GM12873 (cell line): ENCODE measurements at regions not wholly inside any gene's neighbourhood (a gene's known extent, or its start where the extent isn't known, plus 50 kb on each side); places are given as distances from the start of the nearest gene placed in this dataset.

Source experiments
- CTCF ChIP-seq: IDR thresholded peaks from 2 replicates; pipeline ENCODE4 v1.5.1; 2012; ENCODE audit warnings: low read depth, mild to moderate bottlenecking, moderate library complexity, low read length, control low read depth; ENCODE audit not compliant: insufficient read depth; ENCODE audit errors: missing control alignments

GRCh38 chr1:58896246-58897183, 112.7 kb upstream of the JUN start:
- no peak for TF ChIP-seq CTCF

GRCh38 chr1:58898739-58899586, 115.1 kb upstream of the JUN start:
- no peak for TF ChIP-seq CTCF

- TF ChIP-seq CTCF = no peak
These were observed 115.9 kb upstream of the JUN start for GRCh38 chr1:58899587-58900271.

GRCh38 chr1:58900396-58900795, 116.5 kb upstream of the JUN start:
- no peak for TF ChIP-seq CTCF

GRCh38 chr1:58901008-58901407, 117.2 kb upstream of the JUN start:
- TF ChIP-seq CTCF = no peak

- no peak for TF ChIP-seq CTCF
These were observed 119.1 kb upstream of the JUN start for GRCh38 chr1:58902830-58903513.
